Muscle of leg (tissue), 3 donors: ENCODE measurements at regions not wholly inside any gene's neighbourhood (a gene's known extent, or its start where the extent isn't known, plus 50 kb on each side); places are given as distances from the start of the nearest gene placed in this dataset.

ENCODE experiments used
- DNase-seq: peaks from one replicate; pipeline ENCODE4 v3.0.0; 2013
- H3K27ac ChIP-seq: one replicate; pipeline ENCODE4 v1.5.1; 2013; ENCODE audit warnings: mild to moderate bottlenecking, low read length, control low read depth
- H3K27me3 ChIP-seq: one replicate; pipeline ENCODE4 v1.6.1; 2013; ENCODE audit warnings: low read length; ENCODE audit not compliant: control insufficient read depth, insufficient read depth
- H3K36me3 ChIP-seq: one replicate; pipeline ENCODE4 v1.6.1; 2013; ENCODE audit warnings: low read length; ENCODE audit not compliant: control insufficient read depth, insufficient read depth
- H3K4me1 ChIP-seq: one replicate; pipeline ENCODE4 v1.6.1; 2013; ENCODE audit warnings: low read length; ENCODE audit not compliant: control insufficient read depth, insufficient read depth
- H3K4me3 ChIP-seq: one replicate; pipeline ENCODE4 v1.5.1; 2013; ENCODE audit warnings: low read length, control low read depth
- H3K9me3 ChIP-seq: replicated peaks from 2 replicates; pipeline ENCODE4 v1.6.1; 2013; ENCODE audit warnings: low read depth, low read length; ENCODE audit not compliant: control insufficient read depth
- WGBS: methylation state at CpG from one replicate; pipeline ENCODE4 v1.1.5; 2013; ENCODE audit warnings: missing lambda C conversion rate; ENCODE audit not compliant: insufficient coverage; 5-methylcytosine and 5-hydroxymethylcytosine counted together

GRCh38 chr14:94850309-94851211, 80.6 kb upstream of the GSC start:
- Histone ChIP-seq H3K9me3 (peaks cover 7% of the 10 kb centered on the region), H3K4me1 (peaks cover 5% of the 10 kb centered on the region), H3K36me3 (no peaks in the 10 kb centered on the region), H3K27ac (no peak overlapping the region), H3K27me3 (peaks cover 3% of the 10 kb centered on the region), H3K4me3 (no peak overlapping the region)
- DNase-seq, result peak; percentile 41
- 38% methylated on average over 10 of the region's 16 CpGs for WGBS

GRCh38 chr14:94844593-94845152, 74.8 kb upstream of the GSC start:
- H3K4me1 ChIP-seq, result no peaks in the 10 kb centered on the region
- WGBS, result 30% methylated on average over 8 of the region's 10 CpGs
- H3K9me3 ChIP-seq, result no peaks in the 10 kb centered on the region
- H3K36me3 ChIP-seq, result no peaks in the 10 kb centered on the region
- H3K4me3 ChIP-seq, result no peak overlapping the region
- DNase-seq, result peak; percentile 56
- no peak overlapping the region for H3K27ac ChIP-seq
- H3K27me3 ChIP-seq, result peaks cover 3% of the 10 kb centered on the region

GRCh38 chr14:94840467-94840866, 70.6 kb upstream of the GSC start:
- 66% methylated on average over 6 of the region's 6 CpGs for WGBS
- H3K36me3 ChIP-seq, result no peaks in the 10 kb centered on the region
- DNase-seq, result no peak
- no peaks in the 10 kb centered on the region for H3K4me1 ChIP-seq
- H3K27me3 ChIP-seq, result peaks cover 3% of the 10 kb centered on the region
- H3K4me3 ChIP-seq, result no peak overlapping the region
- no peaks in the 10 kb centered on the region for H3K9me3 ChIP-seq
- no peak overlapping the region for H3K27ac ChIP-seq

- WGBS, result 100% methylated on average over 1 of the region's 4 CpGs
- no peaks in the 10 kb centered on the region for H3K9me3 ChIP-seq
- DNase-seq, result no peak
- H3K27ac ChIP-seq, result no peak overlapping the region
- H3K27me3 ChIP-seq, result peaks cover 3% of the 10 kb centered on the region
- H3K4me1 ChIP-seq, result no peaks in the 10 kb centered on the region
- no peak overlapping the region for H3K4me3 ChIP-seq
- no peaks in the 10 kb centered on the region for H3K36me3 ChIP-seq
These were observed 69.4 kb upstream of the GSC start for GRCh38 chr14:94839348-94839747.

GRCh38 chr14:94836849-94837248, 66.9 kb upstream of the GSC start:
- Histone ChIP-seq H3K9me3 (no peaks in the 10 kb centered on the region), H3K36me3 (no peaks in the 10 kb centered on the region)
- no CpG with 5 or more reads among the region's 2 CpGs for WGBS

GRCh38 chr14:94833633-94834032, 63.7 kb upstream of the GSC start:
- Histone ChIP-seq H3K4me1 (peaks cover 1% of the 10 kb centered on the region), H3K4me3 (no peak overlapping the region), H3K27me3 (no peaks in the 10 kb centered on the region), H3K9me3 (no peaks in the 10 kb centered on the region), H3K27ac (no peak overlapping the region), H3K36me3 (no peaks in the 10 kb centered on the region)
- DNase-seq, result no peak
- 95% methylated on average over 3 of the region's 5 CpGs for WGBS

More at GRCh38 chr14:94836849-94837248, 66.9 kb upstream of the GSC start:
- DNase-seq, result no peak
- H3K4me1 ChIP-seq, result no peaks in the 10 kb centered on the region
- H3K27ac ChIP-seq, result no peak overlapping the region
- peaks cover 3% of the 10 kb centered on the region for H3K27me3 ChIP-seq
- no peak overlapping the region for H3K4me3 ChIP-seq

GRCh38 chr14:94831085-94831484, 61.2 kb upstream of the GSC start:
- H3K36me3 ChIP-seq, result no peaks in the 10 kb centered on the region
- H3K4me3 ChIP-seq, result no peak overlapping the region
- H3K4me1 ChIP-seq, result peaks cover 11% of the 10 kb centered on the region
- H3K27ac ChIP-seq, result no peak overlapping the region
- 60% methylated on average over 1 of the region's 1 CpG for WGBS
- no peaks in the 10 kb centered on the region for H3K27me3 ChIP-seq
- no peaks in the 10 kb centered on the region for H3K9me3 ChIP-seq
- DNase-seq, result no peak

- Histone ChIP-seq H3K27me3 (peaks cover 2% of the 10 kb centered on the region), H3K4me3 (no peak overlapping the region), H3K27ac (peak overlapping the region; percentile 86), H3K36me3 (no peaks in the 10 kb centered on the region), H3K9me3 (peaks cover 9% of the 10 kb centered on the region), H3K4me1 (peaks cover 11% of the 10 kb centered on the region)
- WGBS, result 13% methylated on average over 4 of the region's 7 CpGs
- peak; percentile 98 for DNase-seq
These were observed 58.0 kb upstream of the GSC start for GRCh38 chr14:94827711-94828447.

GRCh38 chr14:94826774-94827173, 56.9 kb upstream of the GSC start:
- no peak overlapping the region for H3K4me3 ChIP-seq
- no peak overlapping the region for H3K27ac ChIP-seq
- peaks cover 9% of the 10 kb centered on the region for H3K9me3 ChIP-seq
- no peak for DNase-seq
- peaks cover 4% of the 10 kb centered on the region for H3K27me3 ChIP-seq
- H3K4me1 ChIP-seq, result peaks cover 11% of the 10 kb centered on the region
- WGBS, result 100% methylated on average over 1 of the region's 4 CpGs
- H3K36me3 ChIP-seq, result no peaks in the 10 kb centered on the region
